GM13976 (cell line): ENCODE measurements at regions not wholly inside any gene's neighbourhood (a gene's known extent, or its start where the extent isn't known, plus 50 kb on each side); places are given as distances from the start of the nearest gene placed in this dataset.

ENCODE experiments used
- DNase-seq: peaks from one replicate; pipeline ENCODE4 v3.0.0; 2012; ENCODE audit warnings: low spot score
- CTCF ChIP-seq: IDR thresholded peaks from 2 replicates; pipeline ENCODE4 v1.5.1; 2012; ENCODE audit warnings: borderline replicate concordance, mild to moderate bottlenecking; ENCODE audit not compliant: insufficient read depth; ENCODE audit errors: extremely low read depth, missing control alignments, control extremely low read depth
- in situ Hi-C: fragments of 300-500 bp; cut with MboI; formaldehyde crosslinking; loops from one replicate; pipeline ENCODE4 v1.12.0; 2022; ENCODE audit warnings: low sequenced_read_pairs, mixed read lengths, inconsistent platforms; ENCODE audit not compliant: unreplicated experiment

- in situ Hi-C loops, result no loop called here
- no peak for DNase-seq
- no peak for TF ChIP-seq CTCF
Observed at GRCh38 chr3:72131899-72132298, 347.0 kb upstream of the PROK2 start.

- no peak for DNase-seq
- no peak for TF ChIP-seq CTCF
- in situ Hi-C loops, result no loop called here
Observed at GRCh38 chr3:72130565-72130964, 345.6 kb upstream of the PROK2 start.

GRCh38 chr3:72129501-72130094 lies 344.6 kb upstream of the PROK2 start:
- TF ChIP-seq CTCF, result no peak
- DNase-seq, result no peak
- in situ Hi-C loops, result no loop called here

- in situ Hi-C loops, result no loop called here
- DNase-seq, result no peak
- no peak for TF ChIP-seq CTCF
Observed at GRCh38 chr3:72128921-72129320, 344.0 kb upstream of the PROK2 start.

- no peak for TF ChIP-seq CTCF
- DNase-seq, result no peak
- in situ Hi-C loops, result no loop called here
Observed at GRCh38 chr3:72127844-72128243, 342.9 kb upstream of the PROK2 start.

GRCh38 chr3:72127224-72127612 lies 342.3 kb upstream of the PROK2 start:
- DNase-seq, result no peak
- in situ Hi-C loops, result no loop called here
- TF ChIP-seq CTCF, result no peak
